ENCODE measurements at regions not wholly inside any gene's neighbourhood (a gene's known extent, or its start where the extent isn't known, plus 50 kb on each side); places are given as distances from the start of the nearest gene placed in this dataset.

- Histone ChIP-seq H3K4me3 (ENCODE audit: low read length) (no peak overlapping the region), H3K27me3 (ENCODE audit: control insufficient read depth, insufficient read depth, low read length) (peaks cover 5% of the 10 kb centered on the region; the same call in 1 of the 2 replicates), H3K27ac (ENCODE audit: low read length) (no peak overlapping the region), H3K9me3 (ENCODE audit: control insufficient read depth, insufficient read depth, low read length) (no peaks in the 10 kb centered on the region), H3K4me1 (ENCODE audit: control insufficient read depth, insufficient read depth, low read length) (no peaks in the 10 kb centered on the region), H3K36me3 (ENCODE audit: control insufficient read depth, insufficient read depth, low read length) (no peaks in the 10 kb centered on the region)
- WGBS (ENCODE audit: insufficient coverage, insufficient read length): no CpG with 5 or more reads among the region's 19 CpGs
- DNase-seq (ENCODE audit: low read depth, low spot score): no peak
Measured at GRCh38 chr2:464562-465309, 176.8 kb upstream of the ALKAL2 start.

GRCh38 chr2:460861-461260 lies 173.0 kb upstream of the ALKAL2 start:
- H3K27me3 ChIP-seq (ENCODE audit: control insufficient read depth, insufficient read depth, low read length): no peaks in the 10 kb centered on the region
- WGBS (ENCODE audit: insufficient coverage, insufficient read length): no CpG with 5 or more reads among the region's 6 CpGs
- no peak overlapping the region for H3K4me3 ChIP-seq (ENCODE audit: low read length)
- H3K4me1 ChIP-seq (ENCODE audit: control insufficient read depth, insufficient read depth, low read length): no peaks in the 10 kb centered on the region
- H3K36me3 ChIP-seq (ENCODE audit: control insufficient read depth, insufficient read depth, low read length): no peaks in the 10 kb centered on the region
- no peak for DNase-seq (ENCODE audit: low read depth, low spot score)
- no peaks in the 10 kb centered on the region for H3K9me3 ChIP-seq (ENCODE audit: control insufficient read depth, insufficient read depth, low read length)
- no peak overlapping the region for H3K27ac ChIP-seq (ENCODE audit: low read length)

DNA sequence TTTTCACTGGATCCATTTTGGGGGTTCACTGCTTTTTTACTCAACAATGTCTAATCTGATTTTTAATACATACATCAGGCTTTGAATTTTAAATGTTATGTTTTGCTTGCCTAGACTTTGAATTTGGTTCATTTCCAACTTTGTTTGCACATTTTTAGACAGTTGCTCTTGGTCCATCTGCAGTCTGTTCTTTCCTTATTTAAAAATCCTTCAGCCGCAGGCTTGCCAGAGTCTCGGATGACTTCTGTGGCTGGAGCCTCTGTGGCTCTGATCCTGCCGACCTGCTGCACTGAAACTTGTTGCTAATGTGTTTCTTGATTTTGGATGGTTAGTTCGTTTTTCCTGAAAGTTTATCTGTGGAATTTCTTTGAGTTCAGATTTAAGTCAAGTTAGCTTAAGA lies 172.0 kb upstream of the ALKAL2 start:
- DNase-seq (ENCODE audit: low read depth, low spot score): no peak
- no peaks in the 10 kb centered on the region for H3K4me1 ChIP-seq (ENCODE audit: control insufficient read depth, insufficient read depth, low read length)
- no peaks in the 10 kb centered on the region for H3K27me3 ChIP-seq (ENCODE audit: control insufficient read depth, insufficient read depth, low read length)
- no peaks in the 10 kb centered on the region for H3K36me3 ChIP-seq (ENCODE audit: control insufficient read depth, insufficient read depth, low read length)
- H3K9me3 ChIP-seq (ENCODE audit: control insufficient read depth, insufficient read depth, low read length): no peaks in the 10 kb centered on the region
- no peak overlapping the region for H3K27ac ChIP-seq (ENCODE audit: low read length)
- WGBS (ENCODE audit: insufficient coverage, insufficient read length): no CpG with 5 or more reads among the region's 4 CpGs
- H3K4me3 ChIP-seq (ENCODE audit: low read length): no peak overlapping the region

DNA sequence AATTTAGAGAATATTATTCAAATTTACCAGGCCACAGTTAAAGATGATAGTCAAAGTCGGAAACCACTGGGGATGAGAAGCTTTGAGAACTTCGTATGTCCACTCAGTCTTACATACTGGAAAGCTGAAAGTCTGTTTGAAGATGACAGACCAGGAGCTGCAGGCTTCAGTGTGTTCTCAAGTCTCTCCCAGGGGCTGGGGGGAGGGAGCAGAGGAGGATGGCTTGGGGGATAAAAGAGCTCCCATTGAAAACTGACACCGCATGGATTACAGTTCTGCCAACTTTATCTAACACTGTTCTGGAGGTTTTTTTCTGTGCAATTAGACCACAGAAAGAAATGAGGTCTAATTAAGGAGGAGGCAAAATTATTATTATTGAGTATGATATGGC lies 170.5 kb upstream of the ALKAL2 start:
- H3K4me1 ChIP-seq (ENCODE audit: control insufficient read depth, insufficient read depth, low read length): no peaks in the 10 kb centered on the region
- DNase-seq (ENCODE audit: low read depth, low spot score): no peak
- WGBS (ENCODE audit: insufficient coverage, insufficient read length): no CpG with 5 or more reads among the region's 3 CpGs
- no peak overlapping the region for H3K27ac ChIP-seq (ENCODE audit: low read length)
- no peaks in the 10 kb centered on the region for H3K9me3 ChIP-seq (ENCODE audit: control insufficient read depth, insufficient read depth, low read length)
- no peaks in the 10 kb centered on the region for H3K36me3 ChIP-seq (ENCODE audit: control insufficient read depth, insufficient read depth, low read length)
- H3K4me3 ChIP-seq (ENCODE audit: low read length): no peak overlapping the region
- H3K27me3 ChIP-seq (ENCODE audit: control insufficient read depth, insufficient read depth, low read length): no peaks in the 10 kb centered on the region

GRCh38 chr2:457792-458424 lies 170.0 kb upstream of the ALKAL2 start:
- no peaks in the 10 kb centered on the region for H3K27me3 ChIP-seq (ENCODE audit: control insufficient read depth, insufficient read depth, low read length)
- no peaks in the 10 kb centered on the region for H3K4me1 ChIP-seq (ENCODE audit: control insufficient read depth, insufficient read depth, low read length)
- WGBS (ENCODE audit: insufficient coverage, insufficient read length): no CpG with 5 or more reads among the region's 8 CpGs
- H3K4me3 ChIP-seq (ENCODE audit: low read length): no peak overlapping the region
- no peak for DNase-seq (ENCODE audit: low read depth, low spot score)
- H3K27ac ChIP-seq (ENCODE audit: low read length): no peak overlapping the region
- H3K9me3 ChIP-seq (ENCODE audit: control insufficient read depth, insufficient read depth, low read length): no peaks in the 10 kb centered on the region
- H3K36me3 ChIP-seq (ENCODE audit: control insufficient read depth, insufficient read depth, low read length): no peaks in the 10 kb centered on the region

- Histone ChIP-seq H3K36me3 (ENCODE audit: control insufficient read depth, insufficient read depth, low read length) (no peaks in the 10 kb centered on the region), H3K4me3 (ENCODE audit: low read length) (no peak overlapping the region), H3K9me3 (ENCODE audit: control insufficient read depth, insufficient read depth, low read length) (no peaks in the 10 kb centered on the region), H3K4me1 (ENCODE audit: control insufficient read depth, insufficient read depth, low read length) (no peaks in the 10 kb centered on the region), H3K27ac (ENCODE audit: low read length) (no peak overlapping the region), H3K27me3 (ENCODE audit: control insufficient read depth, insufficient read depth, low read length) (no peaks in the 10 kb centered on the region)
- WGBS (ENCODE audit: insufficient coverage, insufficient read length): no CpG with 5 or more reads among the region's 1 CpG
- DNase-seq (ENCODE audit: low read depth, low spot score): no peak
Measured at GRCh38 chr2:457262-457661, 169.4 kb upstream of the ALKAL2 start.

GRCh38 chr2:455913-456312 lies 168.0 kb upstream of the ALKAL2 start:
- H3K4me1 ChIP-seq (ENCODE audit: control insufficient read depth, insufficient read depth, low read length): no peaks in the 10 kb centered on the region
- WGBS (ENCODE audit: insufficient coverage, insufficient read length): no CpG with 5 or more reads among the region's 2 CpGs

GRCh38 chr2:455015-455705 lies 167.3 kb upstream of the ALKAL2 start:
- no peaks in the 10 kb centered on the region for H3K4me1 ChIP-seq (ENCODE audit: control insufficient read depth, insufficient read depth, low read length)
- no peaks in the 10 kb centered on the region for H3K36me3 ChIP-seq (ENCODE audit: control insufficient read depth, insufficient read depth, low read length)
- H3K9me3 ChIP-seq (ENCODE audit: control insufficient read depth, insufficient read depth, low read length): no peaks in the 10 kb centered on the region
- WGBS (ENCODE audit: insufficient coverage, insufficient read length): no CpG with 5 or more reads among the region's 17 CpGs
- H3K27me3 ChIP-seq (ENCODE audit: control insufficient read depth, insufficient read depth, low read length): no peaks in the 10 kb centered on the region
- no peak for DNase-seq (ENCODE audit: low read depth, low spot score)
- no peak overlapping the region for H3K27ac ChIP-seq (ENCODE audit: low read length)
- no peak overlapping the region for H3K4me3 ChIP-seq (ENCODE audit: low read length)

More at GRCh38 chr2:455913-456312, 168.0 kb upstream of the ALKAL2 start:
- DNase-seq (ENCODE audit: low read depth, low spot score): no peak
- Histone ChIP-seq H3K4me3 (ENCODE audit: low read length) (no peak overlapping the region), H3K27ac (ENCODE audit: low read length) (no peak overlapping the region), H3K36me3 (ENCODE audit: control insufficient read depth, insufficient read depth, low read length) (no peaks in the 10 kb centered on the region), H3K27me3 (ENCODE audit: control insufficient read depth, insufficient read depth, low read length) (no peaks in the 10 kb centered on the region), H3K9me3 (ENCODE audit: control insufficient read depth, insufficient read depth, low read length) (no peaks in the 10 kb centered on the region)

DNA sequence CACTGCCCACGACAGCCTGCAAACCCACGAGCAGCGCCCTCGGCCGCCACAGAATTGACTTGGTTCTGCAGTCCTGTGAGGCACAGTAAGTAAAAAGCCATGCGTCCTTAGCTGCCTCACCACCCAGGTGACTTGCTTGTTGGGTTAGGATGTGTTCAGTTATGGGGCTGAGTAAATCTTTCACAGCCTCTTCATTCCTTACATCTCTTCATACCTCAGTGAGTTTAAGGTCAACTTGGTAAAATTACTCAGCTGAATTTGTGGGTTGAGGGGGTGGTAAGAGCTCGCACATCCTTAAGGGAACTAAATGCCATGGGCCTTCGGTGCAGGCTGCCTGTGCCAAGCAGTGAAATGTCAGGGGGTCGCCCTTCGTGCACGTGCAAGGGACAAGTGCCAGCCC lies 165.2 kb upstream of the ALKAL2 start:
- Histone ChIP-seq H3K4me3 (ENCODE audit: low read length) (no peak overlapping the region), H3K27me3 (ENCODE audit: control insufficient read depth, insufficient read depth, low read length) (no peaks in the 10 kb centered on the region), H3K36me3 (ENCODE audit: control insufficient read depth, insufficient read depth, low read length) (no peaks in the 10 kb centered on the region), H3K9me3 (ENCODE audit: control insufficient read depth, insufficient read depth, low read length) (no peaks in the 10 kb centered on the region), H3K4me1 (ENCODE audit: control insufficient read depth, insufficient read depth, low read length) (no peaks in the 10 kb centered on the region), H3K27ac (ENCODE audit: low read length) (no peak overlapping the region)
- WGBS (ENCODE audit: insufficient coverage, insufficient read length): no CpG with 5 or more reads among the region's 11 CpGs
- no peak for DNase-seq (ENCODE audit: low read depth, low spot score)

GRCh38 chr2:451495-451894 lies 163.6 kb upstream of the ALKAL2 start:
- Histone ChIP-seq H3K27me3 (ENCODE audit: control insufficient read depth, insufficient read depth, low read length) (no peaks in the 10 kb centered on the region), H3K36me3 (ENCODE audit: control insufficient read depth, insufficient read depth, low read length) (no peaks in the 10 kb centered on the region), H3K9me3 (ENCODE audit: control insufficient read depth, insufficient read depth, low read length) (no peaks in the 10 kb centered on the region), H3K4me1 (ENCODE audit: control insufficient read depth, insufficient read depth, low read length) (no peaks in the 10 kb centered on the region), H3K27ac (ENCODE audit: low read length) (no peak overlapping the region), H3K4me3 (ENCODE audit: low read length) (no peak overlapping the region)
- no peak for DNase-seq (ENCODE audit: low read depth, low spot score)
- WGBS (ENCODE audit: insufficient coverage, insufficient read length): no CpG with 5 or more reads among the region's 16 CpGs

Data from iPS DF 6.9 (cell line).